ENCODE measurements at regions not wholly inside any gene's neighbourhood (a gene's known extent, or its start where the extent isn't known, plus 50 kb on each side); places are given as distances from the start of the nearest gene placed in this dataset.

DNA sequence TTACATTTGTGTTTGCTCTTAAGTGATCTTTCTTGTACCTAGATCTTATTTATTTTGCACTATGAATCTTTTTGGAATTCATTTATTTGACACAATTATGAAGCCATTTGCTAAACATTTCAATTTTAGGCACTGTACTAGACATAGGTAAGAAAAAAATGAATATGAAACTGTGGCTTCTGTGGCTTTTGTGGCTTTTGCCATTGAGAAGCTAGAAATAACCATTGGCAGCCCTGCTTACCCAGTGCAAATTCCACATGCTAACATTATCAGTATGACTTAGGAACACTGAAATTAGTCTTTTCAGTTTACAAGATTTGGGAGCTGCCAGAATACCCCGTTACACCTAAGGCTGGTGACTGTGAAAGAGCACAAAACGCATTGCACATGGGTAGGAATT, 60.1 kb downstream of the FSCB start:
- WGBS (ENCODE audit: low lambda C conversion rate), result 0% methylated on average over 2 of the region's 2 CpGs
- Histone ChIP-seq H3K36me3 (replicated peaks in 1 of 2; ENCODE audit: control insufficient read depth in 1 of 2, insufficient read depth in 2 of 2, low read length in 1 of 2) (no peaks in the 10 kb centered on the region), H2AFZ (ENCODE audit: low read depth) (no peak overlapping the region), H3K27ac (ENCODE audit: low read depth in 2 of 2, low read length in 1 of 2) (no peak overlapping the region), H3K9me3 (no peaks in the 10 kb centered on the region), H4K20me1 (ENCODE audit: insufficient read depth) (no peaks in the 10 kb centered on the region), H3K79me2 (ENCODE audit: insufficient read depth) (no peaks in the 10 kb centered on the region), H3K9ac (no peak overlapping the region), H3K27me3 (ENCODE audit: insufficient read depth) (no peaks in the 10 kb centered on the region), H3K4me2 (no peak overlapping the region), H3F3A (replicated peaks; ENCODE audit: insufficient read depth) (no peaks in the 10 kb centered on the region), H3K4me3 (ENCODE audit: low read depth in 2 of 2, low read length in 1 of 2) (no peak overlapping the region), H3K9me2 (no peaks in the 10 kb centered on the region), H3K4me1 (ENCODE audit: control insufficient read depth in 1 of 2, insufficient read depth in 2 of 2, low read depth in 1 of 2, low read length in 1 of 2) (no peaks in the 10 kb centered on the region)
- POLR2A ChIA-PET, result no interaction called here
- CTCF ChIA-PET, result no interaction called here
- DNase-seq, result no peak
- TF ChIP-seq, protein P1, sequence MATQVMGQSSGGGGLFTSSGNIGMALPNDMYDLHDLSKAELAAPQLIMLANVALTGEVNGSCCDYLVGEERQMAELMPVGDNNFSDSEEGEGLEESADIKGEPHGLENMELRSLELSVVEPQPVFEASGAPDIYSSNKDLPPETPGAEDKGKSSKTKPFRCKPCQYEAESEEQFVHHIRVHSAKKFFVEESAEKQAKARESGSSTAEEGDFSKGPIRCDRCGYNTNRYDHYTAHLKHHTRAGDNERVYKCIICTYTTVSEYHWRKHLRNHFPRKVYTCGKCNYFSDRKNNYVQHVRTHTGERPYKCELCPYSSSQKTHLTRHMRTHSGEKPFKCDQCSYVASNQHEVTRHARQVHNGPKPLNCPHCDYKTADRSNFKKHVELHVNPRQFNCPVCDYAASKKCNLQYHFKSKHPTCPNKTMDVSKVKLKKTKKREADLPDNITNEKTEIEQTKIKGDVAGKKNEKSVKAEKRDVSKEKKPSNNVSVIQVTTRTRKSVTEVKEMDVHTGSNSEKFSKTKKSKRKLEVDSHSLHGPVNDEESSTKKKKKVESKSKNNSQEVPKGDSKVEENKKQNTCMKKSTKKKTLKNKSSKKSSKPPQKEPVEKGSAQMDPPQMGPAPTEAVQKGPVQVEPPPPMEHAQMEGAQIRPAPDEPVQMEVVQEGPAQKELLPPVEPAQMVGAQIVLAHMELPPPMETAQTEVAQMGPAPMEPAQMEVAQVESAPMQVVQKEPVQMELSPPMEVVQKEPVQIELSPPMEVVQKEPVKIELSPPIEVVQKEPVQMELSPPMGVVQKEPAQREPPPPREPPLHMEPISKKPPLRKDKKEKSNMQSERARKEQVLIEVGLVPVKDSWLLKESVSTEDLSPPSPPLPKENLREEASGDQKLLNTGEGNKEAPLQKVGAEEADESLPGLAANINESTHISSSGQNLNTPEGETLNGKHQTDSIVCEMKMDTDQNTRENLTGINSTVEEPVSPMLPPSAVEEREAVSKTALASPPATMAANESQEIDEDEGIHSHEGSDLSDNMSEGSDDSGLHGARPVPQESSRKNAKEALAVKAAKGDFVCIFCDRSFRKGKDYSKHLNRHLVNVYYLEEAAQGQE (IDR thresholded peaks at IDR 0.05; ENCODE audit: low read depth, low read length), result no peak
- TF ChIP-seq, protein P2, sequence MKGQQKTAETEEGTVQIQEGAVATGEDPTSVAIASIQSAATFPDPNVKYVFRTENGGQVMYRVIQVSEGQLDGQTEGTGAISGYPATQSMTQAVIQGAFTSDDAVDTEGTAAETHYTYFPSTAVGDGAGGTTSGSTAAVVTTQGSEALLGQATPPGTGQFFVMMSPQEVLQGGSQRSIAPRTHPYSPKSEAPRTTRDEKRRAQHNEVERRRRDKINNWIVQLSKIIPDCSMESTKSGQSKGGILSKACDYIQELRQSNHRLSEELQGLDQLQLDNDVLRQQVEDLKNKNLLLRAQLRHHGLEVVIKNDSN (IDR thresholded peaks at IDR 0.05; ENCODE audit: borderline replicate concordance, low read depth), result no peak
- no peak for TF ChIP-seq NRF1 (IDR thresholded peaks at IDR 0.05; ENCODE audit: low read depth, low read length)
- no peak for TF ChIP-seq MEF2A (IDR thresholded peaks at IDR 0.05; ENCODE audit: borderline replicate concordance, low read depth)
- TF ChIP-seq, protein P3, sequence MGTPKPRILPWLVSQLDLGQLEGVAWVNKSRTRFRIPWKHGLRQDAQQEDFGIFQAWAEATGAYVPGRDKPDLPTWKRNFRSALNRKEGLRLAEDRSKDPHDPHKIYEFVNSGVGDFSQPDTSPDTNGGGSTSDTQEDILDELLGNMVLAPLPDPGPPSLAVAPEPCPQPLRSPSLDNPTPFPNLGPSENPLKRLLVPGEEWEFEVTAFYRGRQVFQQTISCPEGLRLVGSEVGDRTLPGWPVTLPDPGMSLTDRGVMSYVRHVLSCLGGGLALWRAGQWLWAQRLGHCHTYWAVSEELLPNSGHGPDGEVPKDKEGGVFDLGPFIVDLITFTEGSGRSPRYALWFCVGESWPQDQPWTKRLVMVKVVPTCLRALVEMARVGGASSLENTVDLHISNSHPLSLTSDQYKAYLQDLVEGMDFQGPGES (IDR thresholded peaks at IDR 0.05; ENCODE audit: low read depth, low read length), result no peak
- no peak for TF ChIP-seq JUND (IDR thresholded peaks at IDR 0.05)
- TF ChIP-seq GABPA (IDR thresholded peaks at IDR 0.05; ENCODE audit: low read depth), result no peak
- TF ChIP-seq, protein P4, sequence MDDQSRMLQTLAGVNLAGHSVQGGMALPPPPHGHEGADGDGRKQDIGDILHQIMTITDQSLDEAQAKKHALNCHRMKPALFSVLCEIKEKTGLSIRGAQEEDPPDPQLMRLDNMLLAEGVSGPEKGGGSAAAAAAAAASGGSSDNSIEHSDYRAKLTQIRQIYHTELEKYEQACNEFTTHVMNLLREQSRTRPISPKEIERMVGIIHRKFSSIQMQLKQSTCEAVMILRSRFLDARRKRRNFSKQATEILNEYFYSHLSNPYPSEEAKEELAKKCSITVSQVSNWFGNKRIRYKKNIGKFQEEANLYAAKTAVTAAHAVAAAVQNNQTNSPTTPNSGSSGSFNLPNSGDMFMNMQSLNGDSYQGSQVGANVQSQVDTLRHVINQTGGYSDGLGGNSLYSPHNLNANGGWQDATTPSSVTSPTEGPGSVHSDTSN (IDR thresholded peaks at IDR 0.05), result no peak
- no peak for TF ChIP-seq FOXJ3 (CRISPR knock-in tag; IDR thresholded peaks at IDR 0.05)
- no peak for TF ChIP-seq NFIC (IDR thresholded peaks at IDR 0.05; ENCODE audit: borderline replicate concordance)
- no peak for TF ChIP-seq FOSL2 (IDR thresholded peaks at IDR 0.05; ENCODE audit: borderline replicate concordance, low read depth)
- TF ChIP-seq RFX5 (IDR thresholded peaks at IDR 0.05; ENCODE audit: low read length), result no peak
- no peak for TF ChIP-seq EZH2phosphoT487 (IDR thresholded peaks at IDR 0.05; ENCODE audit: borderline replicate concordance, low read depth)
- no peak for TF ChIP-seq RCOR1 (IDR thresholded peaks at IDR 0.05; ENCODE audit: low read length)

Data from SK-N-SH (cell line).